ENCODE measurements at regions not wholly inside any gene's neighbourhood (a gene's known extent, or its start where the extent isn't known, plus 50 kb on each side); places are given as distances from the start of the nearest gene placed in this dataset.

DNA sequence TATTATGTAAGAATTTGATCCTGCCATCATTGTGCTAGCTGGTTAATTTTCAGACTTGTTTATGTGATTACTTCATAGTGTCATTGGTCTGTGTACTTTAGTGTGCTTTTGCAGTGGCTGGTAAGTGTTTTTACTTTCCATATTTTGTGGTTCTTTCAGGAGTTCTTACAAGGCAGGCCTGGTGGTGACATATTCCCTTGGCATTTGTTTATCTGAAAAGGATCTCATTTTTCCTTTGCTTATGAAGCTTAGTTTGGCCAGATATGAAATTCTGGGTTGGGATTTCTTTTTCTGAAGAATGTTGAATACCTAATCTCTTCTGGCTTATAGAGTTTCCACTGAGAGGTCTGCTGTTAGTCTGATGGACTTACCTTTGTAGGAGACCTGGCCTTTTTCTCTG, 72.8 kb upstream of the MC4R start:
- DNase-seq (ENCODE audit: insufficient read length): no peak
- TF ChIP-seq TAF1 (IDR thresholded peaks at IDR 0.05; ENCODE audit: borderline replicate concordance, low read depth, low read length): no peak
- no peak for TF ChIP-seq POLR2A (IDR thresholded peaks at IDR 0.05; ENCODE audit: low read depth, low read length)
- no peak for TF ChIP-seq POLR2AphosphoS5 (IDR thresholded peaks at IDR 0.05; ENCODE audit: low read depth, low read length)
- FAIRE-seq: no peak

- FAIRE-seq (no peak), DNase-seq (ENCODE audit: insufficient read length) (no peak)
- no peak for TF ChIP-seq POLR2AphosphoS5 (IDR thresholded peaks at IDR 0.05; ENCODE audit: low read depth, low read length)
- no peak for TF ChIP-seq TAF1 (IDR thresholded peaks at IDR 0.05; ENCODE audit: borderline replicate concordance, low read depth, low read length)
Observed at GRCh38 chr18:60446821-60447220, 74.2 kb upstream of the MC4R start.

- FAIRE-seq (no peak), DNase-seq (ENCODE audit: insufficient read length) (no peak)
- TF ChIP-seq POLR2AphosphoS5 (IDR thresholded peaks at IDR 0.05; ENCODE audit: low read depth, low read length): no peak
- TF ChIP-seq TAF1 (IDR thresholded peaks at IDR 0.05; ENCODE audit: borderline replicate concordance, low read depth, low read length): no peak
- no peak for TF ChIP-seq POLR2A (IDR thresholded peaks at IDR 0.05; ENCODE audit: low read depth, low read length)
Observed at GRCh38 chr18:60448487-60449267, 76.1 kb upstream of the MC4R start.

DNA sequence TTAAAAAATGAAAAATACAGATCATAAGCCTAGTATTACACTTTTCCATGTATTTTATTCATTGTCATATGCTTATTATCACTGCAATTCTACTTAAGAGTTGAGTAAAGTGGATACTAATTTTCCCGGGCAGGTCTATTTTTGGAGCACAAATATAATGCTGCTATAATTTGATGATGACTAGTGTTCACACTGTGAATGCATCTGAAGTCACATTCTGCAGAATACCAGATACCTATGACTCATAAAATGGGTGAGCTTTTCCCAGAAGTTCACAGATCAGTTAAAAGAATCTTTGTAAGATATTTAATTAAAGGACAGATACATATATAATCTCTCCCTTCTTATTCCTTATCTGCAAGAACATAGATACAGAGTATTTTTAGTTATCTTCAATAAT, 79.8 kb upstream of the MC4R start:
- no peak for DNase-seq (ENCODE audit: insufficient read length)
- FAIRE-seq: no peak
- TF ChIP-seq POLR2A (IDR thresholded peaks at IDR 0.05; ENCODE audit: low read depth, low read length): no peak
- TF ChIP-seq POLR2AphosphoS5 (IDR thresholded peaks at IDR 0.05; ENCODE audit: low read depth, low read length): no peak
- TF ChIP-seq TAF1 (IDR thresholded peaks at IDR 0.05; ENCODE audit: borderline replicate concordance, low read depth, low read length): no peak

- TF ChIP-seq POLR2AphosphoS5 (IDR thresholded peaks at IDR 0.05; ENCODE audit: low read depth, low read length) (no peak), TAF1 (IDR thresholded peaks at IDR 0.05; ENCODE audit: borderline replicate concordance, low read depth, low read length) (no peak), POLR2A (IDR thresholded peaks at IDR 0.05; ENCODE audit: low read depth, low read length) (no peak)
- FAIRE-seq (no peak), DNase-seq (ENCODE audit: insufficient read length) (no peak)
Observed at GRCh38 chr18:60466677-60467076, 94.1 kb upstream of the MC4R start.

DNA sequence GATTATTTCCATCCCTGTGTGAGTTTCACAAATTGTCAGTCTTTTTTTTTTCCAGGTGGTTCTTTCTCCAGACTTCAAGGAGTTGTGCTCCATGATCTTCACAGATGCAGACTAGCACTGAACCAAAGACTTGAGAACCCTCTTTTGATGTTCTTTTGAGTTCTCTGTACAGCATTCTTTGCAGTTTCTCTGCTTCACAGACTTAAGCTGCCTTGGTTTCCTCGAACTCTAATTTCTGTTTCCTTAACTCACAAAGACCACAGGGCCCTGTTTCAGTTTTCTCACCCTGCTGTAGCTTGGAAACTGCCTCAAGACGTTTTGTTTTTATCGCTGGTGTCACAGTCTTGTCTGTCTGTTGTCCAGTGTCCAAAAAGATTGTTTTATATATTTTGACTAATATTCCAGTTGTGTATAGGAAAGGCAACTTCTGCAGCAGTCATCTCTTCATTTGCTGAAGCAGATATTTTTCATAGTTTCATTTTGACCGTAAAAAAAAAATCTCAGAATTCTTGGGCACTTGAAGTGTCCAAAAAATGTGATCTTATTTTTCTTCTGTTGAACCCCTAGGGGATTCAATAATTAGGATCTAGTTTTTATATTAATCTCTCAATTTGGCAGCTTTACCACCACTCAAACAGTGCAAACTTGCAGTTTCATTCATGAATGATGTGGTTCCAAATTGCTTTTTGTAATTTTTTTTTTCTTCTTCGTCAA, 97.0 kb upstream of the MC4R start:
- no peak for FAIRE-seq
- no peak for DNase-seq (ENCODE audit: insufficient read length)

DNA sequence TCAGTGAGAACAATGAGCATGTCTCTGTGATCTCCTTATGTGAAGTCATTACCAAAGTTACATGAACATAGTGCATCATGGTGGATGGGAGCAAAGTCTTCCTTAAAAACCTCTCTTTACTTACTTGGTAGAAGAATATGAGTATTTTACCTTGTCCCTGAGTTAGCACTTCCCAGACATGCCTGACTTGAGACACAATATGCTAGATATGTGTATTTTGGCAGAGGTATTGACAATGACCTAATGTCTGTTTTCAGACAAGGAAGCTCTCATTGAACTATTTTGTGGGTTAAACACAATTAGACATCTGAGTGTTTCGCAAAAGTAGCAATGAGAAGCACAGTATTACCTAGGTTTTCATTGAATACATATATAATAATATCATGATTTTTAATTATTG, 99.1 kb upstream of the MC4R start:
- no peak for FAIRE-seq

More for the DNA sequence above, 97.0 kb upstream of the MC4R start:
- no peak for TF ChIP-seq TAF1 (IDR thresholded peaks at IDR 0.05; ENCODE audit: borderline replicate concordance, low read depth, low read length)
- TF ChIP-seq POLR2AphosphoS5 (IDR thresholded peaks at IDR 0.05; ENCODE audit: low read depth, low read length): no peak
- no peak for TF ChIP-seq POLR2A (IDR thresholded peaks at IDR 0.05; ENCODE audit: low read depth, low read length)

DNA sequence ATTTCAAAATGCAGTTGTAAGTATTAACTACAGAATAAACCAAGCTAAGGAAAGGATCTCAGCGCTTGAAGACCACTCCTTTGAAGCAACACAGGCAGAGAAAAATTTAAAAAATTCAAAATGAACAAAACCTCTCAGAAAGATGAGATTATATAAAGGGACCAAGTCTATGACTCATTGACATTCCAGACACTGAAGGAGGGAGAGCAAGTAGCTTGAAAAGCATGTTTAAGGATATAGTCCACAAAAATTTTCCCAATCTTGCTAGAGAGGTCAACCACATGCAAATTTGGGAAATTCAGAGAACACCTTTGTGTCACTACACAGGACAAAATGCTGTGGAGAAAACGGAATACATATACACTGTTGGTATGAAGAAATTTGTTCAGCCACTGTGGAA, 112.6 kb upstream of the MC4R start:
- FAIRE-seq: no peak
- no peak for DNase-seq (ENCODE audit: insufficient read length)
- no peak for TF ChIP-seq TAF1 (IDR thresholded peaks at IDR 0.05; ENCODE audit: borderline replicate concordance, low read depth, low read length)
- no peak for TF ChIP-seq POLR2A (IDR thresholded peaks at IDR 0.05; ENCODE audit: low read depth, low read length)
- TF ChIP-seq POLR2AphosphoS5 (IDR thresholded peaks at IDR 0.05; ENCODE audit: low read depth, low read length): no peak

More for the DNA sequence above, 99.1 kb upstream of the MC4R start:
- no peak for DNase-seq (ENCODE audit: insufficient read length)
- TF ChIP-seq POLR2AphosphoS5 (IDR thresholded peaks at IDR 0.05; ENCODE audit: low read depth, low read length) (no peak), TAF1 (IDR thresholded peaks at IDR 0.05; ENCODE audit: borderline replicate concordance, low read depth, low read length) (no peak), POLR2A (IDR thresholded peaks at IDR 0.05; ENCODE audit: low read depth, low read length) (no peak)

DNA sequence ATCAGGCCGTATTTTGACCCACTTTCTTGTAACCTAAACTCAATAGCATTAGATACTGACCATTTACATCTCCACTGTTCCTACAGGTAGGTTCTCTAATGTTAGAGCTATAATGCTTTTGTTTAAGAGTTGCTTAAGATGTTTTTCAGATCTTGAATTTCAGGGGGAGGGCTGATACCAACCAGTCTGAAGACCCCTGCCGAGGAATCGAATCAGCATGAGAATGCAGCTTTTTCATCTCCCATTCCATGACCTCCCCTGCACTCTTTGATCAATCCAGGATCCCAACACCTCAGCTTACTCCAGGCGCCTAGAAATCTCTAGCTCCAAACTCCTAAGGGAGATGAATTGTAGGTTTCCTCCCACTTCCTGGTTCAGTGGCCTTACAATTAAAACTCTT, 120.5 kb upstream of the MC4R start:
- no peak for DNase-seq (ENCODE audit: insufficient read length)
- TF ChIP-seq POLR2AphosphoS5 (IDR thresholded peaks at IDR 0.05; ENCODE audit: low read depth, low read length) (no peak), TAF1 (IDR thresholded peaks at IDR 0.05; ENCODE audit: borderline replicate concordance, low read depth, low read length) (no peak), POLR2A (IDR thresholded peaks at IDR 0.05; ENCODE audit: low read depth, low read length) (no peak)
- no peak for FAIRE-seq

GRCh38 chr18:60499675-60500074, 127.1 kb upstream of the MC4R start:
- no peak for TF ChIP-seq POLR2AphosphoS5 (IDR thresholded peaks at IDR 0.05; ENCODE audit: low read depth, low read length)
- TF ChIP-seq TAF1 (IDR thresholded peaks at IDR 0.05; ENCODE audit: borderline replicate concordance, low read depth, low read length): no peak
- TF ChIP-seq POLR2A (IDR thresholded peaks at IDR 0.05; ENCODE audit: low read depth, low read length): no peak
- DNase-seq (ENCODE audit: insufficient read length) (no peak), FAIRE-seq (no peak)

DNA sequence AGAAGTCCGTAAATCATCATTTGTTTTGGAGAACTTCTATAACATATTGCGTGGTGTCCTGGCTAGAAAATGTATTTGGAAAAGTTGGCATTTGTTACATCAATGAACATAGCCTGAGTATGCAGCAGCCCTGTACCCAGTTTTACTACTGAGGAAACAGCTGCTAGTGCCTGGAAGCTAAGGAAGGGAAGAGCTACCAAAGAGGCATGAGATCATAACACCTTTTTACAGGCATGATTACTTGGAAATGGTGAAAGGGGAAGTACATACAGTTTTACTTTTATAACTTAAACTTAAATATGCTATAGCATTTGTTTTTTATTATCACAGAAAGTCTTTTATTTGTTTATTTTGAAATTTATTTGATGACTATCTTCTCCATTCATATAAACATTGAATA, 128.4 kb upstream of the MC4R start:
- TF ChIP-seq POLR2A (IDR thresholded peaks at IDR 0.05; ENCODE audit: low read depth, low read length) (no peak), POLR2AphosphoS5 (IDR thresholded peaks at IDR 0.05; ENCODE audit: low read depth, low read length) (no peak), TAF1 (IDR thresholded peaks at IDR 0.05; ENCODE audit: borderline replicate concordance, low read depth, low read length) (no peak)
- FAIRE-seq: no peak

GRCh38 chr18:60502591-60502990, 130.0 kb upstream of the MC4R start:
- DNase-seq (ENCODE audit: insufficient read length) (no peak), FAIRE-seq (no peak)
- no peak for TF ChIP-seq TAF1 (IDR thresholded peaks at IDR 0.05; ENCODE audit: borderline replicate concordance, low read depth, low read length)
- TF ChIP-seq POLR2A (IDR thresholded peaks at IDR 0.05; ENCODE audit: low read depth, low read length): no peak
- TF ChIP-seq POLR2AphosphoS5 (IDR thresholded peaks at IDR 0.05; ENCODE audit: low read depth, low read length): no peak

More for the DNA sequence above, 128.4 kb upstream of the MC4R start:
- DNase-seq (ENCODE audit: insufficient read length): no peak
